Left renal cortex interstitium (tissue), 4 donors: ENCODE measurements at regions not wholly inside any gene's neighbourhood (a gene's known extent, or its start where the extent isn't known, plus 50 kb on each side); places are given as distances from the start of the nearest gene placed in this dataset.

ENCODE experiments used
- DNase-seq, 4 donors: peaks; one replicate each; pipeline ENCODE4 v3.0.0-alpha.2; 2013; ENCODE audit warnings: low read depth in 4 of 4, low spot score in 2 of 4, missing footprints in 1 of 4

GRCh38 chr5:23579566-23579965, 72.2 kb downstream of the PRDM9 start:
- DNase-seq = no peak

- no peak for DNase-seq
Observed at GRCh38 chr5:23583081-23583480, 75.7 kb downstream of the PRDM9 start.

GRCh38 chr5:23588841-23589326, 81.5 kb downstream of the PRDM9 start:
- no peak for DNase-seq

- DNase-seq = no peak
Observed at GRCh38 chr5:23591250-23591649, 83.8 kb downstream of the PRDM9 start.

- DNase-seq = no peak
Observed at GRCh38 chr5:23606927-23607326, 99.5 kb downstream of the PRDM9 start.

GRCh38 chr5:23612701-23613100, 105.3 kb downstream of the PRDM9 start:
- DNase-seq = no peak

GRCh38 chr5:23613566-23613965, 106.2 kb downstream of the PRDM9 start:
- no peak for DNase-seq

GRCh38 chr5:23614422-23614821, 107.0 kb downstream of the PRDM9 start:
- DNase-seq = no peak

- DNase-seq = no peak
Observed at GRCh38 chr5:23626961-23627360, 119.6 kb downstream of the PRDM9 start.

GRCh38 chr5:23627976-23628375, 120.6 kb downstream of the PRDM9 start:
- DNase-seq = no peak

- DNase-seq = no peak
Observed at GRCh38 chr5:23629396-23629795, 122.0 kb downstream of the PRDM9 start.

GRCh38 chr5:23631302-23632045, 124.1 kb downstream of the PRDM9 start:
- DNase-seq = no peak

GRCh38 chr5:23635938-23636337, 128.5 kb downstream of the PRDM9 start:
- DNase-seq = no peak

GRCh38 chr5:23639326-23639725, 131.9 kb downstream of the PRDM9 start:
- DNase-seq = no peak

- no peak for DNase-seq
Observed at GRCh38 chr5:23648656-23649055, 141.2 kb downstream of the PRDM9 start.

GRCh38 chr5:23649594-23649993, 142.2 kb downstream of the PRDM9 start:
- DNase-seq = no peak

GRCh38 chr5:23655674-23656073, 148.3 kb downstream of the PRDM9 start:
- DNase-seq = no peak

GRCh38 chr5:23675456-23675855, 168.0 kb downstream of the PRDM9 start:
- no peak for DNase-seq

GRCh38 chr5:23677996-23678395, 170.6 kb downstream of the PRDM9 start:
- DNase-seq = no peak

GRCh38 chr5:23684103-23684502, 176.7 kb downstream of the PRDM9 start:
- no peak for DNase-seq

- DNase-seq = no peak
Observed at GRCh38 chr5:23703940-23704855, 196.8 kb downstream of the PRDM9 start.

- DNase-seq = no peak
Observed at GRCh38 chr5:23717486-23717885, 210.1 kb downstream of the PRDM9 start.
